A549 (cell line): ENCODE measurements at regions not wholly inside any gene's neighbourhood (a gene's known extent, or its start where the extent isn't known, plus 50 kb on each side); places are given as distances from the start of the nearest gene placed in this dataset.
"Not testable (repeated sequence)": the region's sequence is repeated elsewhere in the genome, so short reads cannot be mapped to it uniquely, and the experiment has no call there.

Experiments
- ATAC-seq, 2 experiments: fragments of 200-7000 bp in 1 of 2; fragments of >200 bp in 1 of 2; cut with Nextera tagmentation in 1 of 2; cut with Tn5 transposase in 1 of 2; 3 replicates each; pipeline versions ENCODE4 v1.8.0 to v1.9.1; 2018 to 2020; ENCODE audit warnings: mild to moderate bottlenecking in 1 of 2, moderate library complexity in 1 of 2
- CTCF ChIA-PET: fragments of 300-600 bp; sonication (Branson Sonifier 250); formaldehyde crosslinking; extraction: SDS; loops from one replicate; lab custom pipeline; 2021; ENCODE audit warnings: antibody characterized with exemption, inconsistent platforms; lab: Yijun Ruan, JAX
- POLR2A ChIA-PET: fragments of 350-600 bp; formaldehyde crosslinking; extraction: SDS; loops from one replicate; lab custom pipeline; 2021; ENCODE audit warnings: antibody characterized with exemption, inconsistent platforms; lab: Yijun Ruan, JAX
- DNase-seq, 2 experiments: peaks; one replicate each; pipeline versions ENCODE4 v3.0.0 to v3.0.0-alpha.2; 2011 to 2016; ENCODE audit warnings: low read depth in 1 of 2, low spot score in 1 of 2
- FAIRE-seq: peaks from 2 replicates; lab custom pipeline; 2011; peaks lifted over from hg19 to GRCh38; lab: Jason Lieb, UNC
- H3K27ac ChIP-seq, 2 experiments: fragments of >200 bp; sonication (Bioruptor Twin); formaldehyde crosslinking; 3 replicates each; pipeline ENCODE4 v1.5.1; 2016 to 2017
- H3K4me1 ChIP-seq: fragments of >200 bp; sonication (Bioruptor Twin); formaldehyde crosslinking; 3 replicates; pipeline ENCODE4 v1.6.1; 2016
- H3K4me2 ChIP-seq: fragments of >200 bp; sonication (Bioruptor Twin); formaldehyde crosslinking; 3 replicates; pipeline ENCODE4 v1.6.1; 2016
- H3K4me3 ChIP-seq: fragments of >200 bp; sonication (Bioruptor Twin); formaldehyde crosslinking; 3 replicates; pipeline ENCODE4 v1.5.1; 2016
- H3K9me3 ChIP-seq: fragments of >200 bp; sonication (Bioruptor Twin); formaldehyde crosslinking; 3 replicates; pipeline ENCODE4 v1.6.1; 2016
- BHLHE40 ChIP-seq: IDR thresholded peaks from 2 replicates; pipeline ENCODE4 v1.6.1; 2012; ENCODE audit warnings: low read depth, low read length, inconsistent platforms
- CBX8 ChIP-seq: fragments of 200-600 bp; sonication (generic); IDR thresholded peaks from 2 replicates; pipeline ENCODE4 v1.6.1; 2016
- CHD2 ChIP-seq: fragments of 150-350 bp; IDR thresholded peaks from 2 replicates; pipeline ENCODE4 v1.6.1; 2014; ENCODE audit warnings: low read length; ENCODE audit not compliant: partially characterized antibody
- EHMT2 ChIP-seq: fragments of 200-600 bp; sonication (generic); IDR thresholded peaks from 2 replicates; pipeline ENCODE4 v1.6.1; 2016; ENCODE audit warnings: antibody characterized with exemption, low read depth, mild to moderate bottlenecking, moderate library complexity
- EP300 ChIP-seq, 2 experiments: fragments of >200 bp; sonication (Bioruptor Twin); formaldehyde crosslinking; IDR thresholded peaks; 2 replicates in 1 of 2; 3 replicates in 1 of 2; pipeline ENCODE4 v1.6.1; 2016 to 2017
- GATA3 ChIP-seq: IDR thresholded peaks from 2 replicates; pipeline ENCODE4 v1.6.1; 2012; ENCODE audit warnings: borderline replicate concordance
- HOXA7 ChIP-seq: fragments of 250-450 bp; sonication (Bioruptor Pico); IDR thresholded peaks from 2 replicates; pipeline ENCODE4 v1.5.0; 2020; ENCODE audit warnings: mild to moderate bottlenecking, moderate library complexity
- MYC ChIP-seq: IDR thresholded peaks from 2 replicates; pipeline ENCODE4 v1.6.1; 2012; ENCODE audit warnings: mild to moderate bottlenecking, inconsistent platforms, low read length, improper control_type of control experiment, borderline replicate concordance
- RARB ChIP-seq: fragments of 250-450 bp; sonication (Bioruptor Pico); IDR thresholded peaks from 2 replicates; pipeline ENCODE4 v1.8.0; 2021; ENCODE audit warnings: mild to moderate bottlenecking, moderate library complexity
- SMC3 ChIP-seq: fragments of >200 bp; sonication (Bioruptor Twin); formaldehyde crosslinking; IDR thresholded peaks from 3 replicates; pipeline ENCODE4 v1.6.1; 2018; ENCODE audit warnings: inconsistent platforms
- USF2 ChIP-seq: fragments of 450-650 bp; IDR thresholded peaks from 2 replicates; pipeline ENCODE4 v1.6.1; 2014; ENCODE audit warnings: antibody characterized with exemption
- ZFP36 ChIP-seq: fragments of 450-650 bp; IDR thresholded peaks from 2 replicates; pipeline ENCODE4 v1.6.1; 2014; ENCODE audit warnings: borderline replicate concordance; ENCODE audit not compliant: partially characterized antibody
- WGBS: methylation state at CpG from one replicate; pipeline ENCODE4 v1.1.6; 2017; ENCODE audit errors: missing lambda C conversion rate; 5-methylcytosine and 5-hydroxymethylcytosine counted together
- TF ChIP-seq, protein P1 (sequence below): fragments of 250-450 bp; sonication (Bioruptor Pico); IDR thresholded peaks from 2 replicates; pipeline ENCODE4 v1.5.0; 2021; ENCODE audit warnings: mild to moderate bottlenecking, moderate library complexity, borderline replicate concordance
- TF ChIP-seq, protein P2 (sequence below): IDR thresholded peaks from 2 replicates; pipeline ENCODE4 v1.6.1; 2012; ENCODE audit warnings: low read depth, borderline replicate concordance

GRCh38 chr9:65421486-65421885, 136.5 kb upstream of the FOXD4L5 start:
- H3K27ac ChIP-seq, H3K4me3 ChIP-seq, ATAC-seq, H3K4me1 ChIP-seq, H3K4me2 ChIP-seq, H3K9me3 ChIP-seq, FAIRE-seq, DNase-seq, POLR2A ChIA-PET, CTCF ChIA-PET: not testable (repeated sequence)
- WGBS, result 2% methylated on average over 2 of the region's 2 CpGs

DNA sequence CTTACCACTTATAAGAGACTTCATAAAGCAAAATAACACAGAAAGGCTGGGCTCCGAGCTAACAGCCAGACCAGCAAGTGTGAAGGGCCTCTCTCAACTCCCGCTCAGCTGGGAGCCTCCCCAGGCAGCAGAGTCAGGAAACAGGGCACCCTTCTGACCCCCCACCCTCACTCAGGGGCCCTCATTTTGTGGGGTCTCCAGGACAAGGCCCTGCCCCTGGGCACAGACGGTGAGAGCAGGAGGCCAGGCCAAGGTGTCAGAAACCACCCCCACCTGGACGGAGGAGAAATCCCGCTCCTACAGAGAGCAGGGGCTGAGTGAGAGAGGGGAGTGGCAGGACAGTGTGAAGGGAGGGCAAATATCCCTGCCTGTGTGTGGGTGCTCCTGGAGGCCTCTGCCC, 135.8 kb upstream of the FOXD4L5 start:
- no peak for FAIRE-seq
- ATAC-seq, result no peak
- Histone ChIP-seq H3K9me3 (no peaks in the 10 kb centered on the region), H3K4me1 (no peaks in the 10 kb centered on the region), H3K27ac (no peak overlapping the region), H3K4me3 (no peak overlapping the region), H3K4me2 (no peak overlapping the region)
- no peak for DNase-seq
- CTCF ChIA-PET, result no interaction called here
- WGBS, result 17% methylated on average over 5 of the region's 5 CpGs
- TF ChIP-seq GATA3, result no peak
- no peak for TF ChIP-seq RARB (CRISPR knock-in tag)
- TF ChIP-seq ZFP36, result no peak
- TF ChIP-seq EHMT2, result no peak
- no peak for TF ChIP-seq CHD2
- TF ChIP-seq, protein P1, sequence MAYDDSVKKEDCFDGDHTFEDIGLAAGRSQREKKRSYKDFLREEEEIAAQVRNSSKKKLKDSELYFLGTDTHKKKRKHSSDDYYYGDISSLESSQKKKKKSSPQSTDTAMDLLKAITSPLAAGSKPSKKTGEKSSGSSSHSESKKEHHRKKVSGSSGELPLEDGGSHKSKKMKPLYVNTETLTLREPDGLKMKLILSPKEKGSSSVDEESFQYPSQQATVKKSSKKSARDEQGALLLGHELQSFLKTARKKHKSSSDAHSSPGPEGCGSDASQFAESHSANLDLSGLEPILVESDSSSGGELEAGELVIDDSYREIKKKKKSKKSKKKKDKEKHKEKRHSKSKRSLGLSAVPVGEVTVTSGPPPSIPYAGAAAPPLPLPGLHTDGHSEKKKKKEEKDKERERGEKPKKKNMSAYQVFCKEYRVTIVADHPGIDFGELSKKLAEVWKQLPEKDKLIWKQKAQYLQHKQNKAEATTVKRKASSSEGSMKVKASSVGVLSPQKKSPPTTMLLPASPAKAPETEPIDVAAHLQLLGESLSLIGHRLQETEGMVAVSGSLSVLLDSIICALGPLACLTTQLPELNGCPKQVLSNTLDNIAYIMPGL (CRISPR knock-in tag), result no peak
- TF ChIP-seq, protein P2, sequence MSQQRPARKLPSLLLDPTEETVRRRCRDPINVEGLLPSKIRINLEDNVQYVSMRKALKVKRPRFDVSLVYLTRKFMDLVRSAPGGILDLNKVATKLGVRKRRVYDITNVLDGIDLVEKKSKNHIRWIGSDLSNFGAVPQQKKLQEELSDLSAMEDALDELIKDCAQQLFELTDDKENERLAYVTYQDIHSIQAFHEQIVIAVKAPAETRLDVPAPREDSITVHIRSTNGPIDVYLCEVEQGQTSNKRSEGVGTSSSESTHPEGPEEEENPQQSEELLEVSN, result no peak
- no peak for TF ChIP-seq MYC
- TF ChIP-seq CBX8, result no peak
- TF ChIP-seq BHLHE40, result no peak
- no peak for TF ChIP-seq EP300 (IDR thresholded peaks at IDR 0.05)
- no peak for TF ChIP-seq HOXA7
- TF ChIP-seq USF2, result no peak
- TF ChIP-seq SMC3, result no peak
- POLR2A ChIA-PET, result no interaction called here

GRCh38 chr9:65418966-65419365, 134.0 kb upstream of the FOXD4L5 start:
- CTCF ChIA-PET, FAIRE-seq, H3K4me1 ChIP-seq, POLR2A ChIA-PET, H3K4me2 ChIP-seq, DNase-seq, H3K9me3 ChIP-seq, H3K4me3 ChIP-seq, H3K27ac ChIP-seq, ATAC-seq: not testable (repeated sequence)
- 0% methylated on average over 4 of the region's 4 CpGs for WGBS

DNA sequence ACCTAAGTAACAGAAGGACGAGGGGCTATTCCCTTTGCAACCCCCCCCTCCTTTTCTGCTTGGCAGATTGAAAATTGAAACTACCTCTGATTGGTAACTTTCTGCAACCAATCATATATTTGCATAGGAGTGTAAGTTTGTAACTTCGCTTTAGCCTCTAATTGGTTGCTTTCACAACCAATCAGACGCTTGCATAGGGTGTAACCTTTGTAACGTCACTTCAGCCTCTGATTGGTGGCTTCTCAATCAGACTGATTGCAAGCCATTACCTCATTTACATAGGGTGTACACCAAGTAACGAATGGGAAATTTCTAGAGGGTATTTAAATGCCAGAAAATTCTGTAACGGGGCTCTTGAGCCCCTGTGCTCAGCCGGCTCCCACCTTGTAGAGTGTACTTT, 131.9 kb upstream of the FOXD4L5 start:
- DNase-seq, CTCF ChIA-PET: not testable (repeated sequence)

DNA sequence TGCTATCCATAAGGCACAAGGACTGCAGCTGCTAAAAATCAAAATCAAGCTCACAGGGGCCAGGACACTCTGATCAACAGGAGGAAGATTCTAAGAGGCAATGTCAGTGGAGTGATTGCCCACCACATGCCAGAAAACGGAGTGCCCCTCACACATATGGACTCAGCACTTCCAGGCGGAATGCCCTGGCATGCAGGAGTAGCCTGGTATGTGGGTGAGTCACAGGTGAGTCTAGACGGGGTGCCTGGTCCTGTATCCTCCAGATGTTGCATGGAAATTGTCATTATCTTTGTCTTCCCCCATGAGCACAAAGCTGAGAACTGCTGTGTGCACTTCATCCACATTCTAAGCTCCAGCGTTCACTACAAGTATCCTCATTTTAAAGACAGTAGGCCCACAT, 129.2 kb upstream of the FOXD4L5 start:
- CTCF ChIA-PET, H3K4me3 ChIP-seq, ATAC-seq, POLR2A ChIA-PET, DNase-seq, H3K27ac ChIP-seq, H3K4me1 ChIP-seq, FAIRE-seq, H3K4me2 ChIP-seq, H3K9me3 ChIP-seq: not testable (repeated sequence)
- 0% methylated on average over 3 of the region's 4 CpGs for WGBS

More for the DNA sequence above, 131.9 kb upstream of the FOXD4L5 start:
- FAIRE-seq, POLR2A ChIA-PET, H3K9me3 ChIP-seq, H3K4me1 ChIP-seq, ATAC-seq, H3K4me2 ChIP-seq, H3K27ac ChIP-seq, H3K4me3 ChIP-seq: not testable (repeated sequence)
- WGBS, result 2% methylated on average over 7 of the region's 7 CpGs

GRCh38 chr9:65413371-65413770, 128.4 kb upstream of the FOXD4L5 start:
- FAIRE-seq, H3K4me2 ChIP-seq, ATAC-seq, CTCF ChIA-PET, H3K4me1 ChIP-seq, H3K4me3 ChIP-seq, H3K27ac ChIP-seq, DNase-seq, POLR2A ChIA-PET, H3K9me3 ChIP-seq: not testable (repeated sequence)
- WGBS, result 0% methylated on average over 5 of the region's 5 CpGs
